GM19025 (cell line): ENCODE measurements at regions not wholly inside any gene's neighbourhood (a gene's known extent, or its start where the extent isn't known, plus 50 kb on each side); places are given as distances from the start of the nearest gene placed in this dataset.

Experiments used
- ATAC-seq: cut with Tn5 transposase; IDR thresholded peaks from one replicate; pipeline ENCODE4 v1.9.1; 2021; ENCODE audit warnings: mild to moderate bottlenecking, low read depth, moderate library complexity; ENCODE audit not compliant: unreplicated experiment

- ATAC-seq: no peak
These were observed 550.0 kb upstream of the SALL1 start for GRCh38 chr16:51701025-51701424.

- ATAC-seq: no peak
These were observed 548.8 kb upstream of the SALL1 start for GRCh38 chr16:51699686-51700396.

DNA sequence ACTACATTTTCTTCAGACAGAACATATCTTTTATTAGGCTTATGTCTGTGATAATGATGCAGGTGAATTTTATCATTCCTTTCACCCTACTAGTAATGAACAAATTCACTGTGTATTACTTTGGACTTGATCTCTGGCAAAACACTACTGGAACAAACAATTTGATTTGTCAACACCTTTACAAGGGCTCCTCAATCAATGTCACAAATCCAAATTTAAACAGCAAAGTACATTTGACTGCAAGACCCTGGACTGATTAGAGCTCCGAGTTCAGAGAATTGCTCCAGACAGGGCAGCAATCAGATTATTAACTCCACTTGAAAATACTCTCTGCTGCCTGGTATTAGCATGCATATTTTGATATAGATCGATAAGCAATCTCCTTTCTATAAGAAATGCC is 547.6 kb upstream of the SALL1 start:
- no peak for ATAC-seq

DNA sequence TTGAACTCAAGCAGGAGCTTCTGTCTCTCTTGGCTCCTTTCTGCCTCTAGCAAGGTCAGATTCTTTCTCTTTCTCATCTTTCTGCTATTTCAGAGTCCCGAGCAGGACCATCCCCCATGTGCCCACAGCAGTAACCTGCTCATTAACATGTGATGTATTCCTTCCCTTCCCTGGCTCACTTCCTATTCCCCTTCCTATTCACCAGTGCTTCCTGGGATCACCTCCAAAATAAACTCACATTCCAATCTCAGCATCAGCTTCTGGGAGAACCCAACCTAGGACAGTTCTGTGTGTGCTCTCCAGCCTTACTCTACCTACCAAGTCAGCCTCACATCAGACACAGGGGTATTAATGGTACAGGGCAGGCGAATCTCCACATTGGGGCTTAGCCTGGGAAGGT is 546.4 kb upstream of the SALL1 start:
- ATAC-seq: no peak

- no peak for ATAC-seq
These were observed 545.3 kb upstream of the SALL1 start for GRCh38 chr16:51696376-51696775.

GRCh38 chr16:51691109-51691508 is 540.0 kb upstream of the SALL1 start:
- ATAC-seq: no peak

GRCh38 chr16:51685498-51685897 is 534.4 kb upstream of the SALL1 start:
- ATAC-seq: no peak

GRCh38 chr16:51683882-51684281 is 532.8 kb upstream of the SALL1 start:
- no peak for ATAC-seq

GRCh38 chr16:51682905-51683304 is 531.8 kb upstream of the SALL1 start:
- no peak for ATAC-seq

GRCh38 chr16:51674615-51675014 is 523.5 kb upstream of the SALL1 start:
- no peak for ATAC-seq

- no peak for ATAC-seq
These were observed 519.5 kb upstream of the SALL1 start for GRCh38 chr16:51670527-51670926.

- ATAC-seq: no peak
These were observed 515.8 kb upstream of the SALL1 start for GRCh38 chr16:51666821-51667220.

DNA sequence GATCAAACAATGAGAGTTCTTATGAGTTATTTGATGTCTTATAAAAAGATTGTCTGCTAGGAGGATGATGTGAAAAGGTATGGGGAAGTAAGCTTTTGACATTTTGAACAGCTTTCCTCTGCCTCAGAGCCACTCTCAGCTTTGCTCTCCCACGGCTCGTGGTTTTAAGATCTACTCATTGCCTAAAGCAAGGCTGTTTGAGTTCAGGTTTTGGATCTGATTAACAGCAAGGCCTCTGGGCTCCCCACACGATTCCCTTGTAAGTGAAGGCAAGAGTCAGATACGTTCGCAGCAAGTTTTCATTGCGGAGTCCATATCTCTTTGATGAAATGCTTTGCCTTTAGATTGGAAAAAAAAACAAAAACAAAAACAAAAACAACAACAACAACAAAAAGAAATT is 515.0 kb upstream of the SALL1 start:
- ATAC-seq: no peak

DNA sequence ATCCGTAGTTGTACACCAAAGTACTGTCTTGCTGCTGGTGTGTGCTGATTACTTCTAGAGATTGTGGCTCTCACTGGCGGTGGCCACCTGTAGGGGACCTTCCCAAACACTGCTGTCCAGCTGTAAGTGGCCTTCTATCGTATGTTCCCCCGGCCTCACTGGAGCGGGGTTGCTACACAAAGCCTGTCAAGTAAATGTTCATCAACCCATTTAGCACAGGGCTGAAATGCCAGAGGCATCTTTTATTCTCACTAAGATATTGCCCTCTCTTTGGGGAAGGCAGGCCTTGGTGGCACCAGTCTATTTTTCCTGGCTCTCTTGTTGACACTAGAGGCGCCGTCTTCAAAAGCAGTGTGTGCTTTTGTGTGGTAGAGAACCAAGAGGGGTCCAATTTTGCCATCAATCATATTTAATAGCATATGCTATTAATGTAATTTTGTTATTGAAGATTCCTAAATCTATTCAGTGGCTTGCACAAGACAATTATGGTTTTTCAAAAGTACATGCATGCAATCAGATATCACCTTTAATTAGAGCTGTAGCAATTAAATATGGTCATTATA is 514.4 kb upstream of the SALL1 start:
- no peak for ATAC-seq

DNA sequence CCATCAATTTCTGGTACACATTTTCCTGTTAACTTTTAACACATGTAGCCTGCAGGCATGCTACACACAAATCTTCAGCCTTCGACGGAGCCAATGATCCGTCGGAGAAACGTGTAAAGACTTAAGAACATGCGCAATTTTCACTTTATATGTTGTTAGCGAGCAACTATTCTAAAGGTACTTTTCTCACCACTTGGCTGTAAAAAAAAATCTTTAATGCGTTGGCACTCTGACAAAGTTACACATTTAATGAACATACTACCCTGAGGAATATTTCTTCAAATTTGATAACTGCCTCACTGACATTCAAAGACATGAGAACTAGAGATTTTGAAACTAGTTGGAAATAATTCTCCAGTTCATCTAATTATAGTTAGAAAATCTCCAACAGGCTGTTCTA is 507.5 kb upstream of the SALL1 start:
- no peak for ATAC-seq

- no peak for ATAC-seq
These were observed 506.8 kb upstream of the SALL1 start for GRCh38 chr16:51657848-51658247.

DNA sequence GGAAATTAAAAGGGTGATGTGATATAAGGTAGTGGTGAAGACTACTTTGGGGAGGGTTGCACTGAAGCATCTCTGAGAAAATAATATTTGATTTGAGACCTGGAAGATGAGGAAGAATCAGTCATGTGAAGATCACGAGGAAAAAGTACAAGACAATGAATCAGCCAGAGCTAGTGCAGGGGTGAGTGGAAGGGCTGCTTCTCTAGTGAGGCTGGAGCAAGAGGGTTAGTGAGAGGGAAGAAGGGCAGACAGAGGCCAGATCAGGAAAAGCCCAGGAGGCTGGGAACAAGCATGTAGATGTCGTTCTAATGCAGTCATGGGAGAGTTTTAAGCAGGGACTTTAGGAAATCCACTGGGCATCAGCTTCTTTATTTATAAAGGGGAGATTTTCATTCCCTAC is 504.2 kb upstream of the SALL1 start:
- no peak for ATAC-seq

GRCh38 chr16:51651061-51651466 is 500.0 kb upstream of the SALL1 start:
- ATAC-seq: no peak

- ATAC-seq: no peak
These were observed 498.6 kb upstream of the SALL1 start for GRCh38 chr16:51649631-51650030.

DNA sequence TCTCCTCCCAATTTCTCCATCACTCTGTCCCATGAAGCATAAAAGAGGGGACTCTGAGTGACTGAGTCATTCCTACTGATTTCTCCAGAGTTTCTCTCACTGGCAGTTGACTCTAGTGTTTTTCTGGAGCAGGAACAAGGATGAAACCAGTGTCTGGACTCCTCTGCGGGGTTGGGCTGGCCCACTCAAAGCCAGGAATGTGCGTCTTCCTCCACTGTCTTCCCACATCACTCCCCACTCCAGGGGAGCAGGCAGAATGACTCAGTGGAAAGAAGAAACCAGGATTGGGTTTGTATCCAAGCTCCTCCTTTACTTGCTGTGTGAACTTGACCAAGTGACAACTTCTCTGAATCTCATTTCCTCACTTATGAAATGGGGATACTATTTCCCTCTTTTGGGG is 497.5 kb upstream of the SALL1 start:
- ATAC-seq: no peak

- no peak for ATAC-seq
These were observed 490.2 kb upstream of the SALL1 start for GRCh38 chr16:51641191-51641765.

DNA sequence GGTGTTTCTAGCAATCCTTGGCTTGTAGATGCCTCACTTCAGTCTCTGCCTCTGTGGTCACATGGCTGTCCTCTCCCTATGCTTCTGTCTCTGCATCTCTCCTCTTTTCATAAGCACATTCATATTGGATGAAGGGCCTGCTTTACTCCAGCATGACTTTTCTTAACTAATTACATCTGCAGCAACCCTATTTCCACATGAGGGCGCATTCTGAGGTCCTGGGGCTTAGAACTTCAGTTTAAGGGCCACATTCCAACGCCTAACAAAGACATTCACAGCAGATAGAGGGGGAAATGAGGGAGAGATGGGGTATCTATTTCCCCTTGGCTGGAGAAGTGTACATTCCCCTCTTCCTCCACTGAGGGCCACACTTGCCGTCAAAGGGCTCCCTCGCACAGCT is 489.1 kb upstream of the SALL1 start:
- no peak for ATAC-seq
